ENCODE measurements at regions not wholly inside any gene's neighbourhood (a gene's known extent, or its start where the extent isn't known, plus 50 kb on each side); places are given as distances from the start of the nearest gene placed in this dataset.

DNA sequence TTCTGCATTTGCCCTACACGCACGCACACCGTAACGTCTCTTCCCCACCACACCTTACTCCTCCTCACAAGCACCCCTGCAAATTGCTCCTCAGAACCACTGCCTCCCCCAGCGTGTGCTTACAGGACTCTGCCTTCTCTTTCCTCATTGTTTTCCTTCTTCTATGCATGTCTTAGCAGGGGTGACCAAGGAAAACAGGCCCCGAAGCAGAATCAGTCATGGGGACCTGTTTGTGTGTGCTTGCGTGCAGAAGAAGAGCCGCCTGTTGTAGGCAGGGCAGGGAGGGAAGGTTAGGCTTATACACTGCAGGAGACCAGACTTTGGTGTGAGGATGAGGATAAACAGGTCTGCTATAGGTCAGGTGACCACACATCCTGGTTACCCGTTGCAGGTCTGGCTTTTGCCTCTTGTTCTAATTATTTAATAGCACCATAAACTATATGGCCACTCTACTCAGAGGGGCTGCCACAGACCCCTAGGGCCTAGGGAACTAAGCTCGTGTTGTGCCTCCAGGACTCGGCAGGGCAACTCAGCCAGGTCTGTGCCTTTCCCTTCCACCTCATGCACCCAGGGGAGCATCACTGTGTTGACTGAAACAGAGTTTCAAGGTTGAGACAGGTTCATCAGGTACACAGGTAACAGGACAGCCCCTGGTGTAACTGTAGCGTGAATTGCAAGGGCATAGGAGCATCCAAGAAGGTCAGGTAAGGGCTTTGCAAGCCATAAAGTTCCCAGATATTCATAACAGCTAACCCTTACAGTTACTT, 60.8 kb upstream of the EPS8L3 start:
- no peak for DNase-seq
- Histone ChIP-seq H3K36me3 (ENCODE audit: insufficient read depth, low read length) (no peaks in the 10 kb centered on the region), H3K27ac (ENCODE audit: low read length) (no peak overlapping the region), H3K9ac (ENCODE audit: low read length) (no peak overlapping the region), H4K20me1 (ENCODE audit: insufficient read depth, low read depth, low read length) (peaks cover 9% of the 10 kb centered on the region; the same call in 1 of the 2 replicates), H3K79me2 (ENCODE audit: low read length) (no peaks in the 10 kb centered on the region), H3K9me2 (replicated peaks; ENCODE audit: insufficient read depth, low read length) (no peaks in the 10 kb centered on the region), H3K4me2 (ENCODE audit: low read depth, low read length, poor library complexity, severe bottlenecking) (no peak overlapping the region), H3K9me3 (ENCODE audit: low read length) (no peaks in the 10 kb centered on the region), H3K4me1 (ENCODE audit: low read length) (no peaks in the 10 kb centered on the region), H2AFZ (ENCODE audit: low read length) (no peak overlapping the region), H3K27me3 (ENCODE audit: low read length) (no peaks in the 10 kb centered on the region), H3K4me3 (ENCODE audit: low read length) (no peak overlapping the region)

DNA sequence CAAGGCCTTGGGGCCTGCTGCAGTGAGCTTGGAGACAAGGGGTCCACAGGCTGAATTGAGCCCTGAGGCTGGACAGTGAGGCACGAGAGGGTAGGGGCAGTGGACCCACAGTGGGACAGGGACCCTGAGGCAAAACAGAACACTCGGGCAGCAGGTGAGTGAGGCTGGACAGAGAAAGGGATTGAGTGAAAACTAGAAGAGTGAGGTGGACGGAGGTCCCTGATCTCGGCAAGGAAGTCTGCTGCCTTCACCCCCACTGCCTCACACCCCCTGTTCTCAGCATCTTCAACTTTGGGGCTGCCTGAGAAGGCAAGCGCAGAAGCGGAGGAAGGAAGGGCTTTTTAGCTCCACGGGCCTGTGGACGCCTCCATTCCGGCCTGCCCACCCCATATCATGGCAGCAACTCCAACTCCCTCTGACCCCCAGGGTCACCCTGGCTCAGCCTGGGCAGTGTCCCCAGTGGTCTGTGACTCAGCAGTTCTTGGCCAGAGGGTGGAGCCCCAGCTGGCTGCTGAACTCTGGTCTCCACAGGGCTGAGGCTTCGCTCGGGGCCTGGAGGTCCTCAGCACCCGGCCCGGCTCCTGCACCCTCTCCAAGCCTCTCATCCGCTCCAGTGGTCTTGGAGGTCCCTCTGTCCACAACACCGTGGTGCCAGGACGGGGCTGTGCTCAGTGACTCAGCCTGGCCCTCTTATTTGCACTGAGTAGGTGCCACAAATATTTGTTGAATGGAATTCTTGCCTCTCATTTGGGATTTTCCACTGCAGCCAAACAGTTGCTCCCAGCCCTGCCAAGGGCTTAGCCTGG, 60.0 kb upstream of the EPS8L3 start:
- H2AFZ ChIP-seq (ENCODE audit: low read length): no peak overlapping the region
- H3K79me2 ChIP-seq (ENCODE audit: low read length): no peaks in the 10 kb centered on the region
- H3K36me3 ChIP-seq (ENCODE audit: insufficient read depth, low read length): no peaks in the 10 kb centered on the region
- no peak overlapping the region for H3K4me2 ChIP-seq (ENCODE audit: low read depth, low read length, poor library complexity, severe bottlenecking)
- H3K9me3 ChIP-seq (ENCODE audit: low read length): no peaks in the 10 kb centered on the region
- H3K9me2 ChIP-seq (replicated peaks; ENCODE audit: insufficient read depth, low read length): no peaks in the 10 kb centered on the region
- H3K27ac ChIP-seq (ENCODE audit: low read length): no peak overlapping the region
- no peaks in the 10 kb centered on the region for H3K27me3 ChIP-seq (ENCODE audit: low read length)
- no peak overlapping the region for H3K4me3 ChIP-seq (ENCODE audit: low read length)
- H3K9ac ChIP-seq (ENCODE audit: low read length): no peak overlapping the region
- no peaks in the 10 kb centered on the region for H3K4me1 ChIP-seq (ENCODE audit: low read length)
- DNase-seq: no peak
- H4K20me1 ChIP-seq (ENCODE audit: insufficient read depth, low read depth, low read length): peaks cover 9% of the 10 kb centered on the region; the same call in 1 of the 2 replicates

DNA sequence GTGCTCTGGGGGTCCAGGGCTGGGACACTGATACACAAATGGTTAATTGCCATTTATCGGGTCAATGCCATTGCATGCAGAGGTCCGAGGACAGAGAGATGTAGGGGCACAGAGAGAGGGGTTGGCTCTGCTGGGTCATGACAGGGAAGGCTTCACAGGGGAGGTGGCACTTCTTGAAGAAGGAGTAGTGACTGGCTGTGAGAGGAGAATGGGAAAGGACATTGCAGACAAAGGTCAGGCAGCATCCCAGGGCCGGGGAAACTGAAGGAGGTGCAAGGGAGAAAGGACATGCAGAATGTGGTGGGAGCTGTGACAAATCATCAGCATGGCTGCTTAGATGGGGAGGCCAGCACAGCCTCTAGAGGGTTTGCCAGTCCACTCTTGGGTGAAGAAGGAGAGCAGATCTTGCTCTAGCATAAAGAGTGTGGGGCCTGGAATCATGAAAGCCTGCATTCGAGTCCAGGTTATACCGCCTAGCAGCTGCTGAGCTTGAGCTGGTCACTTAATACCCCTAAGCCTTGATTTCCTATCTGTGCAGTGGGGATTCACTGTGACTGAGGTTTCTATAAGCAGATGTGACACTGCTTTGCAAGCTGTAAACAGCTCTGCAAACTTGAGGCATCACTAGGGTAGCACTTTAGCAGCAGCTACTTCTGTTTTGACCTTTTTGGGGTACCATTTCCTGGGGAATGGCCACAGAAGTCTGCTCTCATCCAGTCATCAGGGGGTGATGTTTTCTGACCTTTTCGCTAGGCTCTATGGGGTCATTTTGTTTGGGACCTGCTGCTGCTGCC, 59.2 kb upstream of the EPS8L3 start:
- DNase-seq: no peak
- Histone ChIP-seq H3K79me2 (ENCODE audit: low read length) (no peaks in the 10 kb centered on the region), H3K4me1 (ENCODE audit: low read length) (no peaks in the 10 kb centered on the region), H3K4me3 (ENCODE audit: low read length) (no peak overlapping the region), H3K4me2 (ENCODE audit: low read depth, low read length, poor library complexity, severe bottlenecking) (no peak overlapping the region), H3K36me3 (ENCODE audit: insufficient read depth, low read length) (no peaks in the 10 kb centered on the region), H3K27me3 (ENCODE audit: low read length) (no peaks in the 10 kb centered on the region), H2AFZ (ENCODE audit: low read length) (no peak overlapping the region), H3K9me2 (replicated peaks; ENCODE audit: insufficient read depth, low read length) (no peaks in the 10 kb centered on the region), H3K9me3 (ENCODE audit: low read length) (no peaks in the 10 kb centered on the region), H3K27ac (ENCODE audit: low read length) (no peak overlapping the region), H3K9ac (ENCODE audit: low read length) (no peak overlapping the region), H4K20me1 (ENCODE audit: insufficient read depth, low read depth, low read length) (peaks cover 9% of the 10 kb centered on the region; the same call in 1 of the 2 replicates)

GRCh38 chr1:109821831-109822745, 58.4 kb upstream of the EPS8L3 start:
- Histone ChIP-seq H3K4me3 (ENCODE audit: low read length) (no peak overlapping the region), H3K4me2 (ENCODE audit: low read depth, low read length, poor library complexity, severe bottlenecking) (no peak overlapping the region), H4K20me1 (ENCODE audit: insufficient read depth, low read depth, low read length) (peaks cover 11% of the 10 kb centered on the region; the same call in 1 of the 2 replicates), H3K27ac (ENCODE audit: low read length) (no peak overlapping the region), H3K79me2 (ENCODE audit: low read length) (no peaks in the 10 kb centered on the region), H3K36me3 (ENCODE audit: insufficient read depth, low read length) (no peaks in the 10 kb centered on the region), H3K9me3 (ENCODE audit: low read length) (no peaks in the 10 kb centered on the region), H3K4me1 (ENCODE audit: low read length) (no peaks in the 10 kb centered on the region), H3K9ac (ENCODE audit: low read length) (no peak overlapping the region), H3K9me2 (replicated peaks; ENCODE audit: insufficient read depth, low read length) (no peaks in the 10 kb centered on the region), H3K27me3 (ENCODE audit: low read length) (no peaks in the 10 kb centered on the region), H2AFZ (ENCODE audit: low read length) (no peak overlapping the region)
- DNase-seq: no peak

DNA sequence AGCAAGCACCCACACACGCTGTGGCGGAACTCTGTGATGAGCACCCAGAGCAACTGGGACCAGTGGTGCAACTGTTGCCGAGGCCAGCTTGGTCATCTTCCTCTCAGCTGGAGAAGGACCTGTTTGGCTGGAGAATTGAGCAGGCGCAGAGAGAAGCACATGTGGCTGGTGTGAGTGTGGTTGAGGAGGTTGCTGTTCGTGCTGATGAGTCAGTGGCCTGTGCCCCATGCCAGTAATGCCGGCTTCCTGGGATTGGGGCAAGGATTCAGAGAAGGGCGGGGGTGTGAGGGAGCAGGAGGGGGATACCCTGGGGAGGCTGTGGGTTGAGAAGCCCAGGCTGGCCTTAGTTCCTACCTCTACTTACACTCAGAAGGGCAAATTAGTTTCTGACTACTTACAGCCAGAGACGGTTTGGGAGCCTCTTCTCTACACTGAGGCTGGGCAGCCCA, 57.5 kb upstream of the EPS8L3 start:
- H3K36me3 ChIP-seq (ENCODE audit: insufficient read depth, low read length): no peaks in the 10 kb centered on the region
- no peaks in the 10 kb centered on the region for H3K27me3 ChIP-seq (ENCODE audit: low read length)
- peaks cover 15% of the 10 kb centered on the region; the same call in 1 of the 2 replicates for H4K20me1 ChIP-seq (ENCODE audit: insufficient read depth, low read depth, low read length)
- H3K9me2 ChIP-seq (replicated peaks; ENCODE audit: insufficient read depth, low read length): no peaks in the 10 kb centered on the region
- no peak overlapping the region for H3K4me3 ChIP-seq (ENCODE audit: low read length)
- no peak overlapping the region for H3K9ac ChIP-seq (ENCODE audit: low read length)
- no peaks in the 10 kb centered on the region for H3K79me2 ChIP-seq (ENCODE audit: low read length)
- H2AFZ ChIP-seq (ENCODE audit: low read length): no peak overlapping the region
- no peak overlapping the region for H3K27ac ChIP-seq (ENCODE audit: low read length)
- no peak overlapping the region for H3K4me2 ChIP-seq (ENCODE audit: low read depth, low read length, poor library complexity, severe bottlenecking)
- peaks cover 7% of the 10 kb centered on the region for H3K4me1 ChIP-seq (ENCODE audit: low read length)
- no peaks in the 10 kb centered on the region for H3K9me3 ChIP-seq (ENCODE audit: low read length)
- no peak for DNase-seq

- peaks cover 13% of the 10 kb centered on the region for H3K4me1 ChIP-seq (ENCODE audit: low read length)
These were observed 56.2 kb upstream of the EPS8L3 start for GRCh38 chr1:109819906-109820305.

GRCh38 chr1:109818988-109819764, 55.5 kb upstream of the EPS8L3 start:
- Histone ChIP-seq H3K4me3 (ENCODE audit: low read length) (no peak overlapping the region), H3K27ac (ENCODE audit: low read length) (no peak overlapping the region), H3K4me1 (ENCODE audit: low read length) (peaks cover 13% of the 10 kb centered on the region), H3K4me2 (ENCODE audit: low read depth, low read length, poor library complexity, severe bottlenecking) (no peak overlapping the region), H3K79me2 (ENCODE audit: low read length) (no peaks in the 10 kb centered on the region), H3K9me2 (replicated peaks; ENCODE audit: insufficient read depth, low read length) (no peaks in the 10 kb centered on the region), H3K9ac (ENCODE audit: low read length) (no peak overlapping the region), H3K9me3 (ENCODE audit: low read length) (peaks cover 3% of the 10 kb centered on the region; the same call in 1 of the 2 replicates), H2AFZ (ENCODE audit: low read length) (no peak overlapping the region), H4K20me1 (ENCODE audit: insufficient read depth, low read depth, low read length) (peaks cover 21% of the 10 kb centered on the region; the same call in 1 of the 2 replicates), H3K27me3 (ENCODE audit: low read length) (peaks cover 4% of the 10 kb centered on the region; the same call in 1 of the 2 replicates), H3K36me3 (ENCODE audit: insufficient read depth, low read length) (no peaks in the 10 kb centered on the region)
- no peak for DNase-seq

More at GRCh38 chr1:109819906-109820305, 56.2 kb upstream of the EPS8L3 start:
- H2AFZ ChIP-seq (ENCODE audit: low read length): no peak overlapping the region
- no peaks in the 10 kb centered on the region for H3K79me2 ChIP-seq (ENCODE audit: low read length)
- H4K20me1 ChIP-seq (ENCODE audit: insufficient read depth, low read depth, low read length): peaks cover 21% of the 10 kb centered on the region; the same call in 1 of the 2 replicates
- H3K27me3 ChIP-seq (ENCODE audit: low read length): peaks cover 4% of the 10 kb centered on the region; the same call in 1 of the 2 replicates
- H3K9me3 ChIP-seq (ENCODE audit: low read length): peaks cover 3% of the 10 kb centered on the region; the same call in 1 of the 2 replicates
- no peaks in the 10 kb centered on the region for H3K9me2 ChIP-seq (replicated peaks; ENCODE audit: insufficient read depth, low read length)
- no peak for DNase-seq
- no peak overlapping the region for H3K4me2 ChIP-seq (ENCODE audit: low read depth, low read length, poor library complexity, severe bottlenecking)
- H3K27ac ChIP-seq (ENCODE audit: low read length): no peak overlapping the region
- H3K9ac ChIP-seq (ENCODE audit: low read length): no peak overlapping the region
- no peaks in the 10 kb centered on the region for H3K36me3 ChIP-seq (ENCODE audit: insufficient read depth, low read length)
- H3K4me3 ChIP-seq (ENCODE audit: low read length): no peak overlapping the region

Measured in Karpas-422 (cell line).